ENCODE measurements at regions not wholly inside any gene's neighbourhood (a gene's known extent, or its start where the extent isn't known, plus 50 kb on each side); places are given as distances from the start of the nearest gene placed in this dataset.

DNA sequence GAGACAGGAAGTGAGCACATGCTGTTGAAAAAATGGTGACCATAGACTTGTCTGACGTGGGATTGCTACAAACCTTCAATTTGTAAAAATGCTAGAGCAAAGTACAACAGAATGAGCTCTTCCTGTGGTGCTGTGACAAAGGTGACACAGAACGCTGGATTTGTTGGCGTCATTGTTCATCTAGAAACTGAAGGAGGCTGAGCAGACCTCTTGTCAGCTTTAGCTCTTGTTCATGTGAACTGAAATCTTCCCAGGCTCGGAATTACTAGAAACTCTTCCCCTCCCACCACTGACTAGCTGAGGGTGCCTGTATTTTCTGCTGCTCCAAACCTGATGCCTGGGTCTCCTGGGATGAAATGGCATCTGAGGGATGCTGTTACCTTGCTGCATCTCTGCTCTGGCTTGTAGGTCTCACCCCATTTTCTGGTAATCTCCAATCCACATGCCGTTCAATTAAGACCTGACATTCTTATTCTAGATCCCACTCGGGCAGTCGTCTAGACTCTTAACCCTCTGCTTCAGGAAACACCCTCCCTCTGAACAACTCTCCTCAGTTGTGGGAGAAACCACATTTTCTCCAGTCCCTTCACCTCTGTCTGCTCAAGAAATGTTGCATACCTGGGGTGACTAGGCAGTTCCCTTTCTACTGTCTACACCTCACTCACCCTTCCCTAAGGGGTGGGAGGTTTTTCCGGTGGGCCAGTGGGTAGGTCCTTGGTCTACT lies 349.3 kb downstream of the CXCL12 start:
- Histone ChIP-seq H3K56ac (replicated peaks; ENCODE audit: insufficient read length, low read depth, low read length) (no peak overlapping the region), H3K4me1 (replicated peaks in 1 of 4; ENCODE audit: control insufficient read depth in 3 of 4, insufficient read depth in 4 of 4, low read length in 3 of 4) (no peaks in the 10 kb centered on the region), H4K20me1 (replicated peaks in 1 of 2; ENCODE audit: control insufficient read depth in 1 of 2, insufficient read depth in 2 of 2, low read length in 2 of 2) (no peaks in the 10 kb centered on the region), H3K4me2 (ENCODE audit: insufficient read depth in 1 of 2, low read depth in 2 of 2, low read length in 2 of 2) (no peak overlapping the region), H3K23ac (ENCODE audit: insufficient read length) (no peak overlapping the region), H4K91ac (replicated peaks; ENCODE audit: insufficient read length, low read length) (no peak overlapping the region), H2BK20ac (ENCODE audit: low read length) (no peak overlapping the region), H3K36me3 (ENCODE audit: control insufficient read depth in 2 of 4, insufficient read depth in 4 of 4, low read length in 3 of 4) (no peaks in the 10 kb centered on the region), H3K27ac (ENCODE audit: low read depth, low read length) (no peak overlapping the region), H2BK5ac (ENCODE audit: low read depth, low read length) (no peak overlapping the region), H3K9me3 (ENCODE audit: insufficient read depth in 2 of 2, low read depth in 1 of 2, low read length in 1 of 2) (no peaks in the 10 kb centered on the region), H2AK5ac (ENCODE audit: low read depth, low read length) (no peak overlapping the region), H2BK15ac (ENCODE audit: low read length) (no peak overlapping the region), H3K4me3 (ENCODE audit: extremely low read depth in 1 of 4, insufficient read depth in 2 of 4, low read depth in 3 of 4, low read length in 4 of 4) (no peak overlapping the region), H3K9ac (replicated peaks in 1 of 4; ENCODE audit: extremely low read depth in 1 of 4, low read depth in 3 of 4, low read length in 3 of 4) (no peak overlapping the region), H3K27me3 (replicated peaks in 1 of 4; ENCODE audit: control insufficient read depth in 3 of 4, extremely low read depth in 1 of 4, insufficient read depth in 3 of 4, low read length in 3 of 4) (no peaks in the 10 kb centered on the region), H2BK120ac (replicated peaks; ENCODE audit: low read depth, low read length) (no peak overlapping the region), H3K18ac (ENCODE audit: extremely low read depth, low read length) (no peak overlapping the region), H4K5ac (ENCODE audit: insufficient read length, low read depth, low read length) (no peak overlapping the region), H4K8ac (ENCODE audit: extremely low read depth, insufficient read depth, low read length) (no peak overlapping the region), H3K79me2 (ENCODE audit: control insufficient read depth in 1 of 2, insufficient read depth in 2 of 2, low read length in 2 of 2) (no peaks in the 10 kb centered on the region), H3K4ac (replicated peaks; ENCODE audit: insufficient read length, low read depth, low read length) (no peak overlapping the region), H3K14ac (ENCODE audit: insufficient read length) (no peak overlapping the region), H3K23me2 (ENCODE audit: low read depth, low read length) (no peaks in the 10 kb centered on the region), H3K79me1 (ENCODE audit: low read depth, low read length) (no peaks in the 10 kb centered on the region), H2AFZ (ENCODE audit: low read length) (no peak overlapping the region), H2BK12ac (ENCODE audit: low read depth, low read length) (no peak overlapping the region)
- ChIA-PET CTCF (ENCODE audit: partially characterized antibody) (no interaction called here), POLR2A (ENCODE audit: partially characterized antibody) (no interaction called here)
- WGBS, 2 experiments (ENCODE audit: extremely low coverage in 1 of 2, insufficient coverage in 1 of 2, insufficient read length in 1 of 2, insufficient replicate concordance in 2 of 2, low coverage in 1 of 2, low lambda C conversion rate in 2 of 2, missing lambda C conversion rate in 1 of 2): 94% methylated on average over 8 of the region's 8 CpGs; no CpG with 5 or more reads in 1 of the 2 experiments
- TF ChIP-seq RAD21 (IDR thresholded peaks at IDR 0.05 in 1 of 2, conservative IDR thresholded peaks at IDR 0.05 in 1 of 2; ENCODE audit: low read depth in 2 of 2, low read length in 2 of 2) (no peak), MAFK (IDR thresholded peaks at IDR 0.05; ENCODE audit: low read depth, low read length) (no peak), GTF2F1 (IDR thresholded peaks at IDR 0.05; ENCODE audit: borderline replicate concordance, low read depth, low read length) (no peak), FOSL1 (IDR thresholded peaks at IDR 0.05; ENCODE audit: insufficient read depth, low read depth, low read length) (no peak), ASH2L (IDR thresholded peaks at IDR 0.05; ENCODE audit: low read length) (no peak), TBP (IDR thresholded peaks at IDR 0.05; ENCODE audit: low read depth, low read length) (no peak)
- TF ChIP-seq, protein P1, sequence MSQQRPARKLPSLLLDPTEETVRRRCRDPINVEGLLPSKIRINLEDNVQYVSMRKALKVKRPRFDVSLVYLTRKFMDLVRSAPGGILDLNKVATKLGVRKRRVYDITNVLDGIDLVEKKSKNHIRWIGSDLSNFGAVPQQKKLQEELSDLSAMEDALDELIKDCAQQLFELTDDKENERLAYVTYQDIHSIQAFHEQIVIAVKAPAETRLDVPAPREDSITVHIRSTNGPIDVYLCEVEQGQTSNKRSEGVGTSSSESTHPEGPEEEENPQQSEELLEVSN (IDR thresholded peaks at IDR 0.05): no peak
- DNase-seq (ENCODE audit: low read depth in 1 of 2, low spot score in 2 of 2) (peak in 1 of 2 experiments; percentile 23), FAIRE-seq (no peak)

All from H1 (cell line).